ENCODE measurements at regions not wholly inside any gene's neighbourhood (a gene's known extent, or its start where the extent isn't known, plus 50 kb on each side); places are given as distances from the start of the nearest gene placed in this dataset.

GRCh38 chr16:64889446-64889845 is 232.4 kb downstream of the CDH11 start:
- TF ChIP-seq CTCF (IDR thresholded peaks at IDR 0.05) = no peak
- no peak for TF ChIP-seq POLR2A (IDR thresholded peaks at IDR 0.05)

All from testis (tissue), 2 donors.